Muscle of back (tissue), 3 donors: ENCODE measurements at regions not wholly inside any gene's neighbourhood (a gene's known extent, or its start where the extent isn't known, plus 50 kb on each side); places are given as distances from the start of the nearest gene placed in this dataset.
A peak's percentile ranks its signal among the peaks of the same experiment; 100 is the strongest.
"Not testable (repeated sequence)": the region's sequence is repeated elsewhere in the genome, so short reads cannot be mapped to it uniquely, and the experiment has no call there.

ENCODE experiments used
- DNase-seq, 3 donors: peaks; one replicate each; pipeline versions ENCODE4 v3.0.0 to v3.0.0-alpha.2; 2013

- DNase-seq = no peak
Measured at GRCh38 chr5:13218518-13218917, 726.0 kb downstream of the DNAH5 start.

GRCh38 chr5:13217636-13218035 is 726.9 kb downstream of the DNAH5 start:
- DNase-seq = no peak

- DNase-seq = no peak
Measured at GRCh38 chr5:13215806-13216205, 728.7 kb downstream of the DNAH5 start.

- no peak for DNase-seq
Measured at GRCh38 chr5:13215370-13215769, 729.1 kb downstream of the DNAH5 start.

GRCh38 chr5:13214182-13214581 is 730.3 kb downstream of the DNAH5 start:
- DNase-seq = no peak

GRCh38 chr5:13212886-13213285 is 731.6 kb downstream of the DNAH5 start:
- DNase-seq = peak; percentile 25 to 54 (median 27)

- DNase-seq = no peak
Measured at GRCh38 chr5:13211064-13211463, 733.4 kb downstream of the DNAH5 start.

- no peak for DNase-seq
Measured at GRCh38 chr5:13207112-13207511, 737.4 kb downstream of the DNAH5 start.

- no peak for DNase-seq
Measured at GRCh38 chr5:13201022-13201421, 743.5 kb downstream of the DNAH5 start.

GRCh38 chr5:13198226-13198625 is 746.3 kb downstream of the DNAH5 start:
- not testable (repeated sequence) for DNase-seq

- no peak for DNase-seq
Measured at GRCh38 chr5:13189532-13189931, 755.0 kb downstream of the DNAH5 start.

- DNase-seq = peak; percentile 40 to 68 (median 64)
Measured at GRCh38 chr5:13188371-13188770, 756.1 kb downstream of the DNAH5 start.

GRCh38 chr5:13187186-13187585 is 757.3 kb downstream of the DNAH5 start:
- DNase-seq = peak in 2 of 3 donors; percentile 10 to 48

GRCh38 chr5:13186177-13186576 is 758.3 kb downstream of the DNAH5 start:
- no peak for DNase-seq

- no peak for DNase-seq
Measured at GRCh38 chr5:13179407-13180087, 764.9 kb downstream of the DNAH5 start.

GRCh38 chr5:13143630-13144029 is 800.9 kb downstream of the DNAH5 start:
- DNase-seq = no peak

- DNase-seq = no peak
Measured at GRCh38 chr5:13143214-13143613, 801.3 kb downstream of the DNAH5 start.

- no peak for DNase-seq
Measured at GRCh38 chr5:13133951-13134350, 810.5 kb downstream of the DNAH5 start.

- no peak for DNase-seq
Measured at GRCh38 chr5:13115476-13115875, 829.0 kb downstream of the DNAH5 start.

- no peak for DNase-seq
Measured at GRCh38 chr5:13108265-13108664, 836.2 kb downstream of the DNAH5 start.

GRCh38 chr5:13107537-13107936 is 837.0 kb downstream of the DNAH5 start:
- no peak for DNase-seq

- peak in 2 of 3 donors; percentile 2 to 10 for DNase-seq
Measured at GRCh38 chr5:13081116-13081515, 863.4 kb downstream of the DNAH5 start.

- DNase-seq = not testable (repeated sequence)
Measured at GRCh38 chr5:13072936-13073335, 871.6 kb downstream of the DNAH5 start.

- DNase-seq = no peak
Measured at GRCh38 chr5:13063088-13063487, 881.4 kb downstream of the DNAH5 start.
